Activated naive CD8-positive, alpha-beta T cell (primary cell): ENCODE measurements at regions not wholly inside any gene's neighbourhood (a gene's known extent, or its start where the extent isn't known, plus 50 kb on each side); places are given as distances from the start of the nearest gene placed in this dataset.

Experiments used
- H3K27ac Mint-ChIP-seq: one replicate; pipeline ENCODE4 v1.8.0; 2021; ENCODE audit warnings: mixed read lengths
- H3K27me3 Mint-ChIP-seq: one replicate; pipeline ENCODE4 v1.8.0; 2021; ENCODE audit warnings: mixed read lengths
- H3K36me3 Mint-ChIP-seq: one replicate; pipeline ENCODE4 v1.8.0; 2021; ENCODE audit warnings: mixed read lengths
- H3K4me1 Mint-ChIP-seq: one replicate; pipeline ENCODE4 v1.8.0; 2021; ENCODE audit warnings: low read depth, mixed read lengths
- H3K4me3 Mint-ChIP-seq: one replicate; pipeline ENCODE4 v1.8.0; 2021; ENCODE audit warnings: mild to moderate bottlenecking, mixed read lengths
- H3K9me3 Mint-ChIP-seq: one replicate; pipeline ENCODE4 v1.8.0; 2021; ENCODE audit warnings: low read depth, mixed read lengths

- Mint-ChIP-seq H3K36me3 (no peaks in the 10 kb centered on the region), H3K4me1 (no peaks in the 10 kb centered on the region), H3K9me3 (no peaks in the 10 kb centered on the region), H3K27ac (no peak overlapping the region), H3K4me3 (no peak overlapping the region), H3K27me3 (peaks cover 3% of the 10 kb centered on the region)
Observed at GRCh38 chr4:176981074-176981473, 188.4 kb upstream of the VEGFC start.

- Mint-ChIP-seq H3K4me1 (no peaks in the 10 kb centered on the region), H3K4me3 (no peak overlapping the region), H3K9me3 (no peaks in the 10 kb centered on the region), H3K27me3 (peaks cover 3% of the 10 kb centered on the region), H3K36me3 (no peaks in the 10 kb centered on the region), H3K27ac (no peak overlapping the region)
Observed at GRCh38 chr4:176981551-176981950, 188.8 kb upstream of the VEGFC start.

GRCh38 chr4:176988226-176988625, 195.5 kb upstream of the VEGFC start:
- Mint-ChIP-seq H3K9me3 (no peaks in the 10 kb centered on the region), H3K4me3 (no peak overlapping the region), H3K36me3 (no peaks in the 10 kb centered on the region), H3K27me3 (peaks cover 1% of the 10 kb centered on the region), H3K4me1 (no peaks in the 10 kb centered on the region), H3K27ac (no peak overlapping the region)

- no peak overlapping the region for H3K27ac Mint-ChIP-seq
- H3K9me3 Mint-ChIP-seq = no peaks in the 10 kb centered on the region
- no peak overlapping the region for H3K4me3 Mint-ChIP-seq
- H3K4me1 Mint-ChIP-seq = no peaks in the 10 kb centered on the region
- no peaks in the 10 kb centered on the region for H3K27me3 Mint-ChIP-seq
- H3K36me3 Mint-ChIP-seq = no peaks in the 10 kb centered on the region
Observed at GRCh38 chr4:176989186-176989585, 196.5 kb upstream of the VEGFC start.

DNA sequence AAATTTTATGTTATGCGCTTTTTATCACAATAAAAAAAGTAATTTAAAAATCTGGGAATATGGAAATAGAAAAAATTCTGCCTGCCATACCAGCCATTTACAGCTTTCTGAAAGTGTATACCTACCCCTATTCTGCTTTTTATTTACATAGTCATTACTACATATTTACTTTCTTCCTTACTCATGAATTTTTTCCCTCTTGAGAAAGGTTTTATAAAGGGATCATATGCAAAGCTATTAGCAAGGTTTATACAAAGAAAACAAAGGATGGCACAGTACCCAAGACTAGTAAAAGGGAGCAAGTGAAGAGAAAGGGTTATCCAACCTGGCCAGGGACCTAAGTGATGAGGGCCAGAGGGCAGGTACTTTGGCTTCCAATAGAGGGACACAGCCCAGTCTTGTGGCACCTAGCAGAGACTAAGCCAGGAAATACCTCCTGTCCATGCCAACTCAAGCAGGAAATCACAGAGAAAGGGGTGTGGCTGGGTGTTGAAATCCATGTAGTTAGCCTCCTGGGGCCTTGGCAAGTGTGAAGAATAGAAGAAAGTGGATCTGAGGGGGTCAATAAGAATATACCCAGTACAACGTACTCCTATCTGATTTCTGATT, 207.3 kb upstream of the VEGFC start:
- no peaks in the 10 kb centered on the region for H3K36me3 Mint-ChIP-seq
- no peaks in the 10 kb centered on the region for H3K27me3 Mint-ChIP-seq
- H3K4me3 Mint-ChIP-seq = no peak overlapping the region
- H3K27ac Mint-ChIP-seq = no peak overlapping the region
- H3K9me3 Mint-ChIP-seq = no peaks in the 10 kb centered on the region
- H3K4me1 Mint-ChIP-seq = no peaks in the 10 kb centered on the region

- Mint-ChIP-seq H3K36me3 (no peaks in the 10 kb centered on the region), H3K27me3 (no peaks in the 10 kb centered on the region), H3K4me1 (no peaks in the 10 kb centered on the region), H3K9me3 (no peaks in the 10 kb centered on the region), H3K27ac (no peak overlapping the region), H3K4me3 (no peak overlapping the region)
Observed at GRCh38 chr4:177001271-177002175, 208.8 kb upstream of the VEGFC start.

DNA sequence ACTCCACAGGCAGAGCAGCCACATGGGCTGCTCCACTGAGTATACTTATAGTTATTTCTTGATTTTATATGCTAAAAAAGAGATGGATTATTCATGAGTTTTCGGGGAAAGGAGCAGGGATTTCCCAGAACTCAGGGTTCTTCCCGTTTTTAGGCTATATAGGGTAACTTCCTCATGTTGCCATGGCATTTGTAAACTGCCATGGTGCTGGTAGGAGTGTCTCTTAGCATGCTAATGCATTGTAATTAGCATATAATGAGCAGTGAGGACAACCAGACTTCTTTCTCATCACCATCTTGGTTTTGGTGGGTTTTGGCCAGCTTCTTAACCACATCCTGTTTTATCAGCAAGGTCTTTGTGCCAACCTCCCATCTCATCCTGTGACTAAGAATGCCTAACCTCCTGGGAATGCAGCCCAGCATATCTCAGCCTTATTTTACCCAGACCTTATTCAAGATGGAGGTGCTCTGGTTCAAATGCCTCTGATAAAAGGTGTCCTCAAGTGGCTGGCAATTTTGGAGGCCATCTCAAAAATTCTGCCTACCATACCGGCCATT, 213.0 kb upstream of the VEGFC start:
- H3K9me3 Mint-ChIP-seq = no peaks in the 10 kb centered on the region
- no peaks in the 10 kb centered on the region for H3K4me1 Mint-ChIP-seq
- no peaks in the 10 kb centered on the region for H3K36me3 Mint-ChIP-seq
- H3K4me3 Mint-ChIP-seq = no peak overlapping the region
- H3K27me3 Mint-ChIP-seq = no peaks in the 10 kb centered on the region
- H3K27ac Mint-ChIP-seq = no peak overlapping the region

- Mint-ChIP-seq H3K4me1 (no peaks in the 10 kb centered on the region), H3K27me3 (no peaks in the 10 kb centered on the region), H3K27ac (no peak overlapping the region), H3K4me3 (no peak overlapping the region), H3K36me3 (no peaks in the 10 kb centered on the region), H3K9me3 (no peaks in the 10 kb centered on the region)
Observed at GRCh38 chr4:177006331-177006730, 213.6 kb upstream of the VEGFC start.

DNA sequence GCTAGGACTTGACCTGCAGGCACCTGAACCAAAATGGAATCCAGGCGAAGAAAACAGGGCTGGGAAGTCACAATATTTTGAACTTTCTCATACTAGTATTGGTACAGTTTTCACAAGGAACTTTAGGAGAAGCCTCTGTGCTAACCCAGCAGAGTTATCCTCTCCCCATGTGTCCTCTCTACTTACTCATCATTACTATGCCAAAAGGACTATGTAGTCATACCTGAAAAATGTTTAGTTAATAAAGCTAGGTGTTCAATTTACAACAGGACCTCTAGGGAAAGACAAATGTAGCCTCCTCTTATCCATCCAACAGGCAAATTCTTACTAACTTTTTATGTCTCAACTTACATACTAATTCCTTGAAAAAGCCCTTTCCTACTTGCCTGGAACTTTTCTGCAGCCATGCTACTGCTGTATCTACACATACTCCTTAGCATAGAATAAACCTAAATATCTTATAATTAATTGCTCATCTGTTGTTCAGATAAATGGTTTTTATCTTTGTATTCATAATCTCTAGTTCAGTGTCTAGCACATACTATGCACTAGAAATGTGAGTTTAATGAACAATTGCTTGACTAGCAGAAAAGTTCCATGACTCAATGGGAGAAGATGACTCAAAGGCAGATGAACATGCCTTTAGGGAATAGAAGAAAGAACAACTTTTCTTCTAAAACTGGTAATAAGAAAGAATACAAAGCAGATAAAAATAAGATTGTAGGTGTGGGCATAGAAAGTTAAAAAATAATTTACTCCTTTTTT, 215.5 kb upstream of the VEGFC start:
- Mint-ChIP-seq H3K9me3 (peaks cover 5% of the 10 kb centered on the region), H3K27me3 (no peaks in the 10 kb centered on the region), H3K4me1 (no peaks in the 10 kb centered on the region), H3K4me3 (no peak overlapping the region), H3K36me3 (no peaks in the 10 kb centered on the region), H3K27ac (no peak overlapping the region)

- Mint-ChIP-seq H3K36me3 (no peaks in the 10 kb centered on the region), H3K9me3 (peaks cover 5% of the 10 kb centered on the region), H3K4me1 (no peaks in the 10 kb centered on the region), H3K4me3 (no peak overlapping the region), H3K27ac (no peak overlapping the region), H3K27me3 (no peaks in the 10 kb centered on the region)
Observed at GRCh38 chr4:177008836-177009501, 216.2 kb upstream of the VEGFC start.

DNA sequence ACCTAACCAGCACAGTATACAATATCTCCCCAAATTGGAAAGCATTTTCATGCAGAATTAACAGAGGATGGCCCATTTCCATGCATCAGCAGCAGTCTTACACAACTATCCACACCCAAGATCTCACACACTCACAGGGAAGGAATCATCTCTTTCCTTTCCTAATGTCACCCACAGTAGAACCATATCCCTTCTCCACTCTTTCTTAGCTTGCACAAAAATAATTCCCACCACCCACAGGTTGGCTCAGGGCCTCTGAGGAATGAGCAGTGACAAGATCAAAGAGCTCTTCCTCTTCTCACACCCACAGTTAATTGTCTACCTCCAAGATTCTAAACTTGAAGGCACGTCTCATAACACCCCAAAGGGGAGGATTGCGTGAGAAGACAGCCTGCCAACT, 217.7 kb upstream of the VEGFC start:
- H3K27me3 Mint-ChIP-seq = no peaks in the 10 kb centered on the region
- no peak overlapping the region for H3K27ac Mint-ChIP-seq
- peaks cover 5% of the 10 kb centered on the region for H3K9me3 Mint-ChIP-seq
- no peak overlapping the region for H3K4me3 Mint-ChIP-seq
- no peaks in the 10 kb centered on the region for H3K36me3 Mint-ChIP-seq
- no peaks in the 10 kb centered on the region for H3K4me1 Mint-ChIP-seq

DNA sequence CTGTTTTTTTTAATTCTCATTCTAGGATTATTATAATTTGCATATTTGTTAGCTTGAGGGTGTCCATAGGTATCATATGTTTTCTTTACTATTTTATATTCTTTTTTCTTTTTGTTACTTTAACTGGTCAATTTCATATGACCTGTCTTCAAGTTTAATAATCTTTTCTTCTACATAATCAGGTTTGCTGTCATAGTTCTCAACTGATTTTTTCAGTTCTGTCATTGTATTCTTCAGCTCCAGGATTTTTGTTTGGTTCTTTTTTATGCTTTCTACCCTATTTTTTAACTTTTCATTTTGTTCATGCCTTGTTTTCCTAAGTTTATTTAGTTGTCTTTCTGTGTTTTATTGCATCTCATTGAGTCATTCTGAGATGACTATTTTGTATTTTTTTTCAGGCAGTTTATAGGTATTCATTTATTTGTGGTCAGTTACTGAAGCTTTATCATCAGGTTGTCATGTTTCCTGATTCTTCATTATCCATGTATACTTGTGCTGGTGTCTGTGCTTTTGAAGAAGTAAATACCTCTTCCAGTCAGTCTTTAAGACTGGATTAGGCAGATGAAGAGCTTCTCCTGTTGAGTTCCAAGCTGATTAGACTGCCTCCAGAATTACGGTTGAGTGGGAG, 220.3 kb upstream of the VEGFC start:
- Mint-ChIP-seq H3K27me3 (no peaks in the 10 kb centered on the region), H3K9me3 (peaks cover 5% of the 10 kb centered on the region), H3K27ac (no peak overlapping the region), H3K4me3 (no peak overlapping the region), H3K4me1 (no peaks in the 10 kb centered on the region), H3K36me3 (no peaks in the 10 kb centered on the region)

GRCh38 chr4:177016541-177017141, 223.9 kb upstream of the VEGFC start:
- no peak overlapping the region for H3K4me3 Mint-ChIP-seq
- no peaks in the 10 kb centered on the region for H3K36me3 Mint-ChIP-seq
- H3K27me3 Mint-ChIP-seq = no peaks in the 10 kb centered on the region
- peaks cover 14% of the 10 kb centered on the region for H3K9me3 Mint-ChIP-seq
- H3K4me1 Mint-ChIP-seq = no peaks in the 10 kb centered on the region
- no peak overlapping the region for H3K27ac Mint-ChIP-seq

DNA sequence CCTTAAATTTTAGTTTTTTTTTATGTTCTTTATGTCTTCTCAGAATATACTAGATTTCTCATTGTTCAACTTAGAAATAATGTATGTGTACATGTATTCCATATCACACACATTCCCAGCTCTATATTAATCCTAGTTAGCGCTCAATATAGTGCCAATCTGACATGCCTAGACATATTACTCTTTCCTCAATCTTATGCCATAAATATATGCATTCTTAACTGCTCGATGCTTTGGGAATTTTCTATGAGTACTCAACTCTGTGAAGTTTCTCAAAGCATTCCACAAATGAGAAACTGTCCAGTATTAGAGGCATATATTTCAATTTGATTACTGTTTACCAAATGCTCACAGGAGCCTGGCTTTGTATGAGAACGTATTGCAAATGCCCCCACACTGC, 231.2 kb upstream of the VEGFC start:
- Mint-ChIP-seq H3K4me3 (no peak overlapping the region), H3K36me3 (no peaks in the 10 kb centered on the region), H3K27me3 (no peaks in the 10 kb centered on the region), H3K9me3 (peaks cover 12% of the 10 kb centered on the region), H3K27ac (no peak overlapping the region), H3K4me1 (no peaks in the 10 kb centered on the region)
